SIG-M5 treated with dmso at 0.1 percent for 504 hours (cell line): ENCODE measurements at regions not wholly inside any gene's neighbourhood (a gene's known extent, or its start where the extent isn't known, plus 50 kb on each side); places are given as distances from the start of the nearest gene placed in this dataset.
"Not testable (repeated sequence)": the region's sequence is repeated elsewhere in the genome, so short reads cannot be mapped to it uniquely, and the experiment has no call there.

Source experiments
- DNase-seq: peaks from one replicate; lab custom pipeline; 2025; ENCODE audit not compliant: unreplicated experiment; lab: John Stamatoyannopoulos, UW

DNA sequence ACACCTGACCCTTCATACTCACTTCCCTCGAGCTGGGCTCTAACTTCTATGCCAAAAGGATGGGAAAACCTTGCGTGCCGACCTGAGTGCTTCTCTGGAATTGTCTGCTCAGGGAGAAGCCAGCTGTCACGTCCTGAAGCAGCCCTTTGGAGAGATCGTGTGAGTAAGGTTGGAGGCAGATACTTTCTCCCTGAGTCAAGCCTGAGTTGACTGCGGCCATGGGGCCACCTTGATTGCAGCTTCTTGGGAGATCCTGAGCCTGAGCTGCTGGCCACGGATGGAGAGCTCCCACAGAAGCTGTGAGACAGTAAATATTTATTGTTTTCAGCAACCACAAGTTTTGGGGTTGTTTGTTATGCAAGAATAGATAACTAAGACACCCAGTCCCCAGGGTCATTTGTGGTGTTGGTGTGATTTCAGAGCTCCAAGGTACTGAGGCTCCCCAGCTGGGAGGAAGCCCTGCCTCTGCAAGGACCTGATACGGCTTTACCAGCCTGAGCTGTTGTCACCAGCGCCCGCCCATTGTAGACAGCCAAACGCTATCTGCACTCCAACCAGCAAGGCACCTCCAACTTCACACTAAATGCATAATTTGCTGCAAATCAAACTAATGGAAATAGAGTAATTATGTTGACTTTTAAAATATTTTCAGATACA is 531.6 kb downstream of the PTPRU start:
- DNase-seq, result no peak

DNA sequence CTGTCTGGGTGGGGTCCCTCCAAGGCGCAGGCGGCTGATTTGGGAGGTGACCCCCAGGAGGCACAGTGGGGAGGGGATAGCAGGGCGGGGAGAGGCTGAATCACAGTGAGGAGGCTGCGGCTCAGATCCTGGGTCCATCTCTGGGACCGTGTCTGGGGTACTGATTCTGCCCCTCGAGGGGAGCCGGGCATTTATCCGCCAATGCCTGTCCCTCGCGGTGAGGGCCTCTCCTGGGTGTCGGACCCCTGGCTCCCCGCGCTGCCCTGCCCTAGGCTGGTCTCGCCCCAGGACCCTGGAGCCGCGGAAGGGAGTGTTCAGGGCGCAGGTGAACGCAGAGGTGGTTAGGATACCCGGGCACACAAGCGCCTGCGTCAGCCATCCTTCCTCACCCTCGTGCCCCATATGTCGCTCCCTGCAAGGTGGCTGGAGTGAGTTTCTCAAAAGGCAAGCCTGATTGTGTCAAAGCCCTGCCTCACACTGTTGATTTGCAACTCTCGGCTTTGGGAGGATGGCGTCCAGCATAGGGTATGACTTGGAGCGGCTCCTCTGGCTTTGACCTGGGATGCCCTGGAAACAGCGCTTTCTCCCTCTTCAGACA is 530.9 kb downstream of the PTPRU start:
- no peak for DNase-seq

DNA sequence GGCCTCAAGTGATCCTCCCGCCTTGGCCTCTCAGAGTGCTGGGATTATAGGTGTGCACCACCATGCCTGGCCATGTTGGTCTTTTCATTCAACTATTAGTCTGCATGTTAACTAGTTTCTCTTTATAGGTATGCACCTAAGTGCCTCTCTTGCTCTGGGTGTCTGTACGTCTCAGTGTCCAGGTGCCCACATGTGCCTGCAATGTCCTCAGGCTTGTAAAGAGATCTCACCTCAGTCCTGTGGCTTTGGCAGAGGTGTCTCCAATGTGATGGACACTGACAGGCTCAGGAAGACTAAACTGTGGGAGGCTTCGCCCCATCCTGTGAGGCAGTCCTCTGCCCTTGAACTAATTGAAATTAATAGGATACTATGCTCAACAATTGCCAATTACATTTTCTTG is 526.3 kb downstream of the PTPRU start:
- no peak for DNase-seq

DNA sequence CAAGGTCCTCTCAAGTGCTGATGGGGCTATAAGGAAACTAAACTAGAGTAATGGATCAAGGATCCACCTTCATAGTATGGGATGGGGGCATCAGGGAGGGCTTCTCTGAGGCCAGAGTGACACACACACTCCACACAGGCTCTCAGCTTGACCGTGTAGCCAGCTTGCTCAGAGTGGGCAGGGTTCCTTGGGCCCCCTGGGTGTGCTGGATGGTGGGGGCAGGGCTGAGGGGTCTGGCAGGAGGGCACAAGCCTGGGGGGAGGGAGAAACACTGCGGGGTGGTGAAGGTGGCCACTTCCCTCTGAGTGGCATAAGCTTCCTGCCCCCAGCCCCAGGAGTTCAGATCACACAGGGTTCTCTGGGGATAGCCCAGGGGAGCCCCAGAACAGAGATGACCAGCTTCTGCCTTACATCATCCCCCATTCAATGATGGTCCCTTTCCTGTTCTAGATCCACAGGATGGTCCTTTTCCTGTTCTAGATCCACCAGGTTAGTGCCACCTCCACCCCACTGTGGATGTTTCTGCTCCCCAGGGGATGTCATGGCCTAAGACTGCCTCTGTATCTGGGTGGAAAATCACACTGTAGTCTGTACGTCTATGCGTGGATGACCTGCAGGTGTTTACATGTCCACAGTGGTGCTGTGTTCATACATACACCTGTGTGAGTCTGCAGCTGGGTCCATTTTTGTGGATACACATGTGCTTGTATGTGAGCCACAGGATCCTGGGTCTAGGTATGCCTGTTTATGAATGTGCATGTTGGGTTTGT is 525.0 kb downstream of the PTPRU start:
- no peak for DNase-seq

DNA sequence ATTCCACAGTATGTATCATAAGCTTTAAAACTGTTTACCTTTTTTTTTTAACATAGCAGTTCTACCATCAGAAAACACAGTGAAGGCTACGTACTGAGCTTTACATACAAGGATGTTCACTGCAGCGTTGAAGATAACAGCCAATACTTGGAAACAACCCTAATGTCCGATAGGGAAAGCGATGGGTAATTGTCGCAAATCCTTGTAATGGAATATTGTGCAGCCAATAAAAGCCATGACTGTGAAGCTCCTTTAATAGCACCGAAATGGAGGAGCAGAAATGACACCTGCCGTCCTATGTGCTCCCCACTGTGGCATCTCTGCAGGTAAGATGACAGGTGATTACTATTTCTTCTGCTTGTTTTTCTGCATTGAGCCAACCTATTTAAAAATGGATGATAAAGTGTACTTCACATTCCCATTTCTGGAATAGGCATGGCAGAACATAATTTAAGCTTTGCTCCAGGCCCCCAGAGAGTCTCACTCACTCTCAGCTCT is 523.8 kb downstream of the PTPRU start:
- DNase-seq, result no peak

DNA sequence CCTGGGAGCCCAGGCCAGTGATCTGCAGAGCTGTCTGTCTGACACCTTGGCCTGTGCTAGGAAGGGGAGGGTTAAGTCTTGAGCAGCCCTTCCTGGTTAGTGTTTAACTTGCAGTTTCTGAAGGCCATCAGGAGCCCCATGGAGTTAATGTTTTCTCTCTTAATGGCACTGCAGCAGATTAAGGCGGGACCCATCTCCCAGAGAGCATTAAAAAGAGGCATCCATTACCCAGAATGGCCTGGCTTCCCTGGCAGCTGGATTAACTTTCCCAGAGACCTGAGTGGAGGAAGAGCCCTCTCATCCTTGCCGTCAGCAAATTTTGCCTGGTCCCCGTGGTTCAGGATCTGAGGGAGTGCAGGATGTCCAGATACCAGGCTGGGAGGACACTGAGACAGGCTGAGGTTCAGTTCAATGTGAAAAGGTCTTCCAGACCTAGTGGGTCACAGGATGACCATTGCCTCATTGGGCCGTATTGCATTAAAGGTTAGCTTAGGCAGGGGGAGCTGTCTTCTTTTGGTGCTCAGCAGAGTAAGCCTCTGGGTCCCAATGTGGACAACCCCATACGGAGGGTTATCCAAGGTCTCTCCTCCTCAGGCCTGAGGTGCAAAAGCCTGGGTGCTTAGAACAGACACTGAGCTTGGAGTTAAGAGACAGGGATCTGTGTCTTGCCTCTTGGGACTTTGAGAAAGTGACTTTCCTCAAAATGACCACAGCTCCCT is 522.6 kb downstream of the PTPRU start:
- no peak for DNase-seq

DNA sequence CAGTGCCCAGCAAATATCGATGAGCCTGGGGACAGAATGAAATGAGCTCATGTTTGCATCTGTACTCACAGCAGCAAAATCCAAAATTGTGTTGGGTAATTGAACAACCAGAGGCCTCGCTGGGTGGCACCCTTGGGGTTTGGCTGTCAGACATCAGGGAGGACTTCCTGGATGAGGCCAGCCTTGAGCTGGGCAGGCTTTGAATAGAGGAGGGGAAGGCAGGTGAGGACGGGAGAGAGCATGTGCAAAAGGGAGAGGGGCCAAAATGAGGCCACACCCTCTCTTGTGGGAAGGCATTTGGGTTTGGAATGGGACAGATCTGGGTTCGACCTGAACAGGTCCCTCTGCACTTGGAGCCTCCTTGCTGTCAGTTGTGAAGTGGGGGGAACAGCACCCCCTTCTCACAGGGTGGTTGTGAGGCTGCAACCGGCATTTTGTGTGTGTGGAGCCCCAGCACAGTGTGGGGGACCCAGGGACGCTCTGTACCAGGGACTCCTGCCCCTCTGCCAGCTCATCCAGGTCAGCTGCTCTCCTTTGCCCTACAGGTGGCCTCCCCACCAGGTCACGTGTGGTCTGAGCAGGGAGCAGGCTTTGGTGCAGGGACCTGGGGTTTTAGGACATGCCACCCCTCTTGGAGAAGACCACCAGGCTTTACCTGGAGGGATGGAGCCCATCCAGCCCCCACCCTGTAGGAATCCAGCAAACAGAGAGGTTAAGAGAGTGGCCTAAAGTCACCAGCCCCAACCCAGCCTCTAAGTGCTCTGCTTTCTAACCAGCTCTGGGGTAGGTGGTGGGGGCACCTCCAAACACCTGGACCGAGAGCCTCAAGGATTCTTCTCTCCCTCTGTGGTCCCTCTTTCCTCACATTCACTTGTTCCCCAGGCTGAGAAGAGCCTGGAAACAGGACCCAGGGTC is 521.8 kb downstream of the PTPRU start:
- no peak for DNase-seq

DNA sequence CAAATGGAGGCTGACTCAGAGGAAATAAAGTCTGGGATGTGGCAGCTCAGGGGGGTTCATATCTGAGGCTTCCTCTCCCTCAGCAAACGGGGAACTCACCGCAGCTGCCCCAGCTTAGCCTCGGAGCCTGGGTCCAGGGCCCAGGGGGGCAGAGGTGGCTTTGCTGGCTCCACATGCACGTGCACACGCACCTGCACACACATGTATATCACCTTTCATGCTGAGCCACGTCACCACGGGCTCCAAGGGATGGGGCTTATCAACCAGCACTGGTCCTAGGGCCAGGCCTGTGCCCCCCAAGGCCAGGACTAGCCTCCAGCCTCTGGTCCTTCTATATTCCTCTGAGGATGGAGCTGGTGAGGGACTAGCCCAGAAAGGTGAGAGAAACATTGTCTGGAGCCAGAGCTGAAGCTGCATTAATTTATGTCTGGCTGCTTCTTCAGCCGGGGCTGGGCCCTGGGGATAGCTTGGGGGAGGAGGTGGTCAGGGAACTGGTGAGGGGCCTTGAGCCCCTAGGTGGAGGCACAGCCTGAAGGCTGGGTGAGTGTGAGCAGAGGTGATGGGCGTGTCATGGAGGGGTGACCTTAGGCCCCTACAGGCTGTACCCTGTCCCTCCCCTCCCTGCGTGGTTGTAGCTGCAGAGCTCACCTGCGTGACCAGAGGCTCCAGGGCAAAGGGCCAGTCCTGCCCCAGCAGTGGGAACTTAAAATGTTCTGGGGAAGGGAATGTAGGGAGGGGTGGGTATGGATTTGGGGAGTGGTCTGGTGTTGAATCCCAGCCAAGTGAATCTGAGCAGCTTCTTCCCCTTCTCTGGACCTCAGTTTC is 520.8 kb downstream of the PTPRU start:
- DNase-seq, result no peak

DNA sequence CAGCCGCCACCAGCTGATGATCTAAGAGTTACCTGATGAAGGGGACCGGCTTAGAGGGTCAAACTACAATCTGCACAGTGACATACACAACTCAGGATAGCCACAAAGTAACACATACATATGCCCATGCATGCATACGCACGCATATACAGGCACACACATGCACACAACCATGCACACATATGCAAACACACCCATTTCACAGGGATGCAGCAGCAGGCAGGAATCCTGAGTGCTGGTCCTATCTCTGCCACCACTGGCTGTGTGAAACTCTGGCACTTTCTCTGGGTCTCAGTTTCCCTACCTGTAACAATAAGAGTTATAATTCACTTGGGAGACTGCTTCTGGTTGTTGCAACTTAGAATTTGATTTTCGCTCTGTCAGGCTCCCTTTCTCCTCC is 520.2 kb downstream of the PTPRU start:
- DNase-seq, result no peak

DNA sequence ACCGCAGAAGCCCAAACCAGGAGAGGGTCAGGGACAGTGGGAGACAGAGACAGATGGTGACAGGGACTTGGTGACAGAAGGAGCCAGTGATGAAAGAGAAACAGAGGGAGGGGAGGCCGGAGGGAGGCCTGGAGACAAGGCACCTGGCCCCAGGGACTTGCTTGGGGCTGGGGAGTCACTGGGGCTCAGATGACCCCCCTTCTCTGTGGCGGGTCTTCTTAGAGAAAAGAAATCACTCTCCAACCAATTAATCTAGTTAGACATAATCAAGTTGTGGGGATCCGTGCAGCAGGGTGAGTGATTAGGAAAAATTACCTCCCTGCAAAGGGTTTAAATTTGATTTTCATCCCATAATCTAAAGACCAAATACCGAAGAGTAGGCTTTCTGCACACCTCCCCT is 519.8 kb downstream of the PTPRU start:
- no peak for DNase-seq

DNA sequence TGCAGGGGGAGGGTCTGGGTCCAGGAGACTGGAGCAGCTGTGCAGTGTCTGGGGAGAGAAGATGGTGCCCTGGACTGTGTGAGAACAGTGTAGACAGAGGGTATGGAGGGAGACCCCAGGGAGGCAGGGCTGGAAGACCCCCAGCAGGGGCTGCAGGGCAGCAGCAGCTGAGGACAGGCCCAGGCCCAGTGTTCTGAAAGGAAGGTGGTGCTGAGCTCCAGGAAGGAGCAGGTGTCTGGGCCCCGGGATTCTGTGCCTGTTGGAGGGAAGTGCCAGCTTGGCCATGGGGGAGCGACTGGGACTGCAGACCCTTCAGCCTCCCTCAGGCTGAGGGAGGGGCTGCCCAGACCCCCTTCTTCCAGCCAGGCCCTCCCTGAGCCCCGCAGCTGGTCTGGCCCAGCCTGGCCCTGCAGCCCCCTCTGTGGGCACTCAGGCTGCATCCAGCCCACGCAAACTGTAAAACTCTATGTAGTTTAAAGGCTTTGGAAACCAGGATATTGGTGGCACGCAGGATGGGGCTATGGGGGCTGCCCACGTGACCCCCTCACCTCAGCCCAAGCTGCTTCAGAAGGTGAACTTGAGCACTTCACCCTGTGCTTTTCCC is 519.2 kb downstream of the PTPRU start:
- not testable (repeated sequence) for DNase-seq

DNA sequence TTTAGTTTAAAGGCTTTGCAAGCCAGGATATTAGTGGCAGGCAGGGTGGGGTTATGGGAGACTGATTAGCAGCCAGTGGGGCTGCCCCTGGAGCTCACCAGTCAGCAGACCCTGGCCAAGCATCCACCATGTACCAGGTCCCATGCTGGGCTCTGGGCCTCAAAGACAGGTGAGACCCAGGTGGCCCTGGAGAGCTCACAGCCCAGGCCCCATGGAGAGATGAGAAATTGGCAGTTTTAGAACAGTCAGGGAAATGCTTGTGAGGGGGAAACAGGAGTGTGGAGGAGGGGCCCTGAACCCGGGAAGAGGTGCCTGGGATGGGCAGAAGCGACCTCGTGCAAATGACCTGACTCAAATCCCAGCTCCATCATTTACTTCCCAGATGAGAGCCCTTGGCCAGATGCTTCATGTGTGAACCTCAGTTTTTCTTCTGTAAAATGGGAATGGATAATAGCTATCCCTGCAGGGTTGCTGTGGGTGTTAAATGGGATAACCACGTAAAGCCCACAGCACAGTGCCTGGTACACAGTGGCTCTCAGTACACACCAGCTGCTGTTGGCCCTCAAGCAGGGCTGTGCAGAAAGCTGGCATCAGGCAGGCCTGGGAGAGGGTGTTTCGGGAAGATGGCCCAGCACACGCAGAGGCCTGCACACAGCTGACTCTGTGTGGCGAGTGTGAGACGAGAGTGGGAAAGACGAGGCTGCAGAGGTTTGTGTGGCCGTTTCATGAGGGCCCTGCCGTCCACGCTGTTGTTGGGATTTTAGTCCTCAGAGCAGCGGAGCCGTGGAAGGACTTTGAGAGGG is 518.5 kb downstream of the PTPRU start:
- no peak for DNase-seq

DNA sequence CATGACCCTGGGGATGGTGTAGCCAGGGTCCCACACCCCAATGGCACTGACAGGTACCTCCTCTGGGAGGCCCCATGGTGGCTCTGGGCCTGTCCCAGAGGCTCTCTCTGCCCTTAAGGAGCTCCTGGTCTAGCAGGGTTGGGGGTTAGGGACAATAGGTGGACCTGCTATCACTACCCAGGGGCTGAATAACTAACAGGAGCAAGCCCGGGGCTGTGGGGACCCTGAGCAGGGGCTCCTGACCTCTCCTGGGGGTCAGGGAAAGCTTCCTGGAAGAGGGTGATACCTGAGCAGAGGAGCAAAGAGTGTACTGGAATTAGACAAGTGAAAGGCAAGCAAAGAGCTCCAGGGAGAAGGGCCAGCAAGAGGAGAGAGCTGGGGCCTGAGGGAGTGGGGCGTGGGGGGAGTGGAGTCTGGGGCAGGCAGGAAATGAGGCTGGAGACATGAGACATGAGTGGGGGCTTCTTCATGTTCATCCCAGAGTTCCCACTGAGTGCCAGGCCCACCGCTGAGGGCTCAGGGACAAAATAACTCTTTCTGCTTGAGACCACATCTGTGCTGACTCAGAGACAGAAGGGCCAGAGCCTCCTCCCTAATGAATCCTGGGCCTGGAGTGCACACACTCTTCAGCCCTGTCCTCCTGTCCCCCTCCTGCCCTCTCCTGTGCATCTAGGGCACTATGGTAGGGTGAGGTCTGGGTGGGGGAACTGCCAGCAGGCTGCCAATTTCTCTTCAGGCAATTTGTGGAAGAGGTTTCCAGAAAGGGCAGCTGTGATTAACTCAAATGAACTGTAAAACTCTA is 517.6 kb downstream of the PTPRU start:
- DNase-seq, result no peak

DNA sequence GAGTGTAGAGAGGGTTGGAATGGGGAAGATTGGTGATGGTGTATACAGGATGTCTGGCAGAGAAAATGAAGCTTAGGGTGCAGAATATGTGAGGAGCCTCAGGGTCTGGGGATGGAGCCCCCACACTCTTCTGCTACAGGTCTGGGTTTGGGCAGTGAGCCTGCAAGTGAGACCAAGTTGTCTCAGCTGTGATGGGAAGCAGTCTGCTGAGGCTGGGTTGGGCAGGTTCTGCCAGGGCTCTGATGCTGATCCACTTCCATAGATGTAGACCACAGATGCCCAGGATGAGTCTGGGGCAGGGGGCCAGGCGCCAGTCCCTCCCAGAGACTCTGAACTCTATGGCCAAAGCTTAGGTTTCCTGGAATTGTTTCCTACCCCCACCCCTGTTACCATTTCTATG is 516.9 kb downstream of the PTPRU start:
- DNase-seq, result no peak

DNA sequence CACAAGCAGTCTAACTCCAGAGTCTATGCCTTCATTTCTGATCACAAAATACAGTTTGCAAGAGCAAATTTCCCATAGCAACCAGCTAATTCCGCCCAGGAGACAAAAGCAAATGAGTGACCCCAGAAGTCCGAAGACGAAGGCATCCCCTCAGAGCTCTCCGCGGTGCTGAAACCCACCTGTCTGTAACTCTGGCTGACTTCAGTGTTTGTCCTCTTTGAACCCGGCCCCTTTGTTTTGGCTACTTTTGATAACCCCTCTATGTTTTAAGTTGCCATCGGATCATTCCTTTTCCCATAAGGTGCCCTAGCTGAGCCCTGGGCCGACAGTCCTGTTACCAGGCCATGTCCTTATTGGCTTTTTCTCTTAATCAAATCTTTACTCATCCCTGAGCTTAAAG is 515.8 kb downstream of the PTPRU start:
- DNase-seq, result no peak

DNA sequence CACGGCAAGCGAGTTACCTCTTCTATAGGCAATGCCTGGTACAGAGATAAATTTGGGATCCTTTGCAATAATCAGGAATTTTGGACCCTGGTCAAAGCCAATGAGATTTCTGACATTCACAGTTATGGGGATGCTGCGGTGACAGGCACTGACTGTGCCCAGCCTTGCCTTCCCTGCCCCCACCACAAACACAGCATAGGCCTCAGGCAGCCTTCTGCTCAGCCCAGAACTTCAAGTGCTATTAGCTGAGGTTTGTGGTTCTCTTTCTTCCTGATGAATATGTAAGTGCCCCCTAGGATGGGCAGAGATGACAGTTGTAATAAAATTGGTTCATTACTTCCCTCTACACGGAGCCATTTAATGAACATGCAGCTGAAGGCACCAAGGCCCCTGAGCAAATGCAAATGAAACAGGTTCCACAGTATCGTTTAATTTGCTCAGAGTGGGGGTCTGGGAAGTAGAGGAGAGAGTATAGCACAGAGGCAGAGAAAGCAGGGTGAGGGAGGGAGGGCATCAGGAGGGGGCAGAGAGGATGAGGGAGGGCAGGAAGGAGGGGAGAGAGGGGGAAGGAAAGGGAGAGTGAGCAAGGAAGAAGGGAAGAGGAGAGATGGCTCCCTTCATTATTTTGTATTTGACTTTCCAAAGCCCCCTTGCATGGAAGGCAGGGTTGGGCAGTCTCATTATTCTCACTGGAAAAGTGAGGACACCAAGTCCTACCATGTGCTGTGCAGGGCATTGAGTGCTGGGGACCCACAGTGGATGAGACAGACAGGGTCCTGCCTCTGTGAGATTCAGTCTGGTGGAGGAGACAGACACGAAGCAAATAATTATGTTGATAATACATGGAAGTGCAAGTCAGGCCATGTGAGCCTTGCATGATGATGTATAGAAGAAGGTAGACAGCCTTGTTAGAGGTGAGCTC is 513.0 kb downstream of the PTPRU start:
- DNase-seq, result no peak

DNA sequence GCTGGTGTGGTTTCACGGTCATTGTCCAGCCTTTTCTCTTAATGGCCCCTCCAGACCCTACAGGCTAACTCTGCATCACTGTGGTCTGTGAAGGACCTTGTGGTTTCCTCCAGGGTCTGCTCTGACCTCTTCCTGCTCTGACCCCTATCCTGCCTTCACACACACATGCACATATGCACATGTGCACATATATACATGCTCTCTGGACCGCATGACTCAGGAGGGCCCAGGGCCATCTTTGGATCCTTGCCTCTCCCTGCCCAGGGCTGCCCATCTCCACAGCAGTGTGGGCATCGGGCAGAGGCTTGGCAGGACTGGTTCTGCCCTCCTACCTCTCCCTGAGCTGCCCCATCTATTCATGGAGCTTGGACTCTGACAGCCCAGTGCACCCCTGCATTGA is 510.9 kb downstream of the PTPRU start:
- no peak for DNase-seq
